ENCODE measurements at regions not wholly inside any gene's neighbourhood (a gene's known extent, or its start where the extent isn't known, plus 50 kb on each side); places are given as distances from the start of the nearest gene placed in this dataset.

- no peak overlapping the region for H3K27ac ChIP-seq
- H3K36me3 ChIP-seq: no peaks in the 10 kb centered on the region
- TF ChIP-seq CTCF (IDR thresholded peaks at IDR 0.05): no peak
- ATAC-seq (no peak), DNase-seq (no peak)
- H3K9me3 ChIP-seq: no peaks in the 10 kb centered on the region
- no peaks in the 10 kb centered on the region for H3K4me1 ChIP-seq
- H3K4me3 ChIP-seq: no peak overlapping the region
- WGBS, 2 donors: 89 to 91% methylated on average over 2 of the region's 2 CpGs
- intact Hi-C loops (cut with DNase I): no loop called here
- no peaks in the 10 kb centered on the region for H3K27me3 ChIP-seq
These were observed 72.9 kb upstream of the TNIP3 start for GRCh38 chr4:121237069-121237399.

GRCh38 chr4:121236353-121237068, 72.4 kb upstream of the TNIP3 start:
- Histone ChIP-seq H3K4me3 (no peak overlapping the region), H3K27me3 (no peaks in the 10 kb centered on the region), H3K36me3 (no peaks in the 10 kb centered on the region), H3K4me1 (no peaks in the 10 kb centered on the region), H3K27ac (no peak overlapping the region), H3K9me3 (no peaks in the 10 kb centered on the region)
- ATAC-seq (no peak), DNase-seq (no peak)
- 77 to 84% methylated on average over 6 of the region's 6 CpGs for WGBS, 2 donors
- intact Hi-C loops (cut with DNase I): no loop called here
- no peak for TF ChIP-seq CTCF (IDR thresholded peaks at IDR 0.05)

GRCh38 chr4:121233982-121234381, 69.9 kb upstream of the TNIP3 start:
- DNase-seq (no peak), ATAC-seq (no peak)
- Histone ChIP-seq H3K4me1 (no peaks in the 10 kb centered on the region), H3K9me3 (no peaks in the 10 kb centered on the region), H3K36me3 (no peaks in the 10 kb centered on the region), H3K27ac (no peak overlapping the region), H3K27me3 (no peaks in the 10 kb centered on the region), H3K4me3 (no peak overlapping the region)
- WGBS, 2 donors: 69 to 74% methylated on average over 4 of the region's 4 CpGs
- no peak for TF ChIP-seq CTCF (IDR thresholded peaks at IDR 0.05)
- intact Hi-C loops (cut with DNase I): no loop called here

- H3K27me3 ChIP-seq: no peaks in the 10 kb centered on the region
- intact Hi-C loops (cut with DNase I): no loop called here
- H3K4me1 ChIP-seq: no peaks in the 10 kb centered on the region
- no peak overlapping the region for H3K4me3 ChIP-seq
- no peaks in the 10 kb centered on the region for H3K36me3 ChIP-seq
- no peaks in the 10 kb centered on the region for H3K9me3 ChIP-seq
- no peak for TF ChIP-seq CTCF (IDR thresholded peaks at IDR 0.05)
- WGBS, 2 donors: 71 to 77% methylated on average over 3 of the region's 3 CpGs
- no peak for DNase-seq
- no peak for ATAC-seq
- no peak overlapping the region for H3K27ac ChIP-seq
These were observed 65.9 kb upstream of the TNIP3 start for GRCh38 chr4:121229993-121230392.
